Panc1 (cell line): ENCODE measurements at regions not wholly inside any gene's neighbourhood (a gene's known extent, or its start where the extent isn't known, plus 50 kb on each side); places are given as distances from the start of the nearest gene placed in this dataset.

Source experiments
- ATAC-seq: fragments of 200-7000 bp; cut with Tn5 transposase; 2 replicates; pipeline ENCODE4 v1.9.1; 2020; ENCODE audit warnings: mild to moderate bottlenecking, moderate library complexity
- BruUV-seq: library from RNA; stranded (reverse); fragments of 400-500 nt; replicated peaks from 2 replicates; lab custom pipeline; 2021; lab: Mats Ljungman, UMichigan
- CTCF ChIA-PET: fragments of 300-600 bp; sonication (Branson Sonifier 250); formaldehyde crosslinking; loops from one replicate; lab custom pipeline; 2022; ENCODE audit warnings: antibody characterized with exemption; lab: Charles Lee
- POLR2A ChIA-PET: fragments of 300-600 bp; sonication (Branson Sonifier 250); formaldehyde crosslinking; loops from one replicate; lab custom pipeline; 2022; ENCODE audit warnings: antibody characterized with exemption; lab: Charles Lee
- DNase-seq: peaks from one replicate; pipeline ENCODE4 v3.0.0-alpha.2; 2010; ENCODE audit warnings: low read depth, low spot score
- H3K27ac ChIP-seq: 2 replicates; pipeline ENCODE4 v1.5.1; 2011; ENCODE audit warnings: mild to moderate bottlenecking, low read length, inconsistent platforms
- H3K27me3 ChIP-seq: fragments of 200-500 bp; sonication (Bioruptor generic); 2 replicates; pipeline ENCODE4 v1.6.0; 2014; ENCODE audit warnings: low read length, inconsistent platforms; ENCODE audit not compliant: control insufficient read depth, insufficient read depth
- H3K36me3 ChIP-seq: fragments of 200-500 bp; sonication (Bioruptor generic); 2 replicates; pipeline ENCODE4 v1.5.1; 2014; ENCODE audit warnings: inconsistent platforms, mild to moderate bottlenecking, low read length, moderate library complexity; ENCODE audit not compliant: control insufficient read depth, insufficient read depth
- H3K4me1 ChIP-seq: 2 replicates; pipeline ENCODE4 v1.5.1; 2011; ENCODE audit warnings: inconsistent platforms, mild to moderate bottlenecking, low read length, moderate library complexity; ENCODE audit not compliant: control insufficient read depth, insufficient read depth
- H3K4me3 ChIP-seq, 2 experiments: 2 replicates each; pipeline ENCODE4 v1.5.1; 2011 to 2012; ENCODE audit warnings: low read depth in 2 of 2, low read length in 2 of 2, mild to moderate bottlenecking in 2 of 2, inconsistent platforms in 1 of 2, moderate library complexity in 1 of 2
- H3K9me3 ChIP-seq: fragments of 200-500 bp; sonication (Bioruptor generic); 2 replicates; pipeline ENCODE4 v1.5.1; 2014; ENCODE audit warnings: low read depth, mild to moderate bottlenecking, inconsistent platforms, low read length, moderate library complexity; ENCODE audit not compliant: control insufficient read depth, insufficient read depth
- CTCF ChIP-seq: fragments of 450-650 bp; IDR thresholded peaks from 2 replicates; pipeline ENCODE4 v1.5.1; 2017; ENCODE audit warnings: mild to moderate bottlenecking
- POLR2AphosphoS5 ChIP-seq: IDR thresholded peaks from 2 replicates; pipeline ENCODE4 v1.6.1; 2012; ENCODE audit warnings: mild to moderate bottlenecking, low read depth, low read length, moderate library complexity
- REST ChIP-seq, 2 experiments: IDR thresholded peaks; 2 replicates each; pipeline ENCODE4 v1.6.1; 2011 to 2012; ENCODE audit warnings: low read depth in 2 of 2, control low read depth in 1 of 2, low read length in 1 of 2, mild to moderate bottlenecking in 1 of 2, moderate library complexity in 1 of 2; ENCODE audit not compliant: insufficient read depth in 1 of 2
- SIN3A ChIP-seq: IDR thresholded peaks from 2 replicates; pipeline ENCODE4 v1.6.1; 2012; ENCODE audit warnings: low read depth, mild to moderate bottlenecking, low read length, moderate library complexity, borderline replicate concordance; ENCODE audit not compliant: insufficient read depth
- TCF7L2 ChIP-seq: IDR thresholded peaks from 2 replicates; pipeline ENCODE4 v1.6.1; 2011; ENCODE audit warnings: mild to moderate bottlenecking, low read depth, low read length, inconsistent platforms
- in situ Hi-C: cut with HindIII; loops from 2 replicates; pipeline ENCODE4 v1.10.0; 2016; ENCODE audit warnings: low sequenced_read_pairs, low pct_unique_long_range_greater_than_20kb
- intact Hi-C: fragments of 100-400 bp; cut with micrococcal nuclease; formaldehyde crosslinking; loops from one replicate; pipeline ENCODE4 v1.10.0; 2022; ENCODE audit not compliant: unreplicated experiment

GRCh38 chr1:217017165-217017564 is 293.9 kb upstream of the ESRRG start:
- no TSS peak for BruUV-seq
- POLR2A ChIA-PET: no interaction called here
- Histone ChIP-seq H3K27me3 (no peaks in the 10 kb centered on the region), H3K9me3 (no peaks in the 10 kb centered on the region), H3K4me1 (no peaks in the 10 kb centered on the region), H3K36me3 (no peaks in the 10 kb centered on the region), H3K27ac (no peak overlapping the region), H3K4me3 (no peak overlapping the region)
- ATAC-seq (no peak), DNase-seq (no peak)
- CTCF ChIA-PET: interaction anchor here (0.6 kb wide), 1 partner anchor 703 kb away, joined by 4 read pairs; no protein-coding TSS in a partner anchor
- TF ChIP-seq TCF7L2: no peak
- no peak for TF ChIP-seq CTCF
- TF ChIP-seq POLR2AphosphoS5: no peak
- TF ChIP-seq REST (IDR thresholded peaks at IDR 0.05; ENCODE audit: insufficient read depth in 1 of 2, low read depth in 2 of 2, low read length in 1 of 2): no peak
- no peak for TF ChIP-seq SIN3A
- intact Hi-C loops: no loop called here
- in situ Hi-C loops: no loop called here

GRCh38 chr1:217014066-217014465 is 290.8 kb upstream of the ESRRG start:
- no peaks in the 10 kb centered on the region for H3K27me3 ChIP-seq
- no peak for TF ChIP-seq REST (IDR thresholded peaks at IDR 0.05; ENCODE audit: insufficient read depth in 1 of 2, low read depth in 2 of 2, low read length in 1 of 2)
- no peak for TF ChIP-seq POLR2AphosphoS5
- no peak for TF ChIP-seq TCF7L2
- H3K9me3 ChIP-seq: no peaks in the 10 kb centered on the region
- no TSS peak for BruUV-seq
- CTCF ChIA-PET: no interaction called here
- no peaks in the 10 kb centered on the region for H3K4me1 ChIP-seq
- no peak for DNase-seq
- ATAC-seq: no peak
- no peaks in the 10 kb centered on the region for H3K36me3 ChIP-seq
- no peak overlapping the region for H3K4me3 ChIP-seq
- H3K27ac ChIP-seq: no peak overlapping the region
- in situ Hi-C loops: no loop called here
- POLR2A ChIA-PET: no interaction called here
- intact Hi-C loops: no loop called here
